Mesendoderm (in vitro differentiated cells): ENCODE measurements at regions not wholly inside any gene's neighbourhood (a gene's known extent, or its start where the extent isn't known, plus 50 kb on each side); places are given as distances from the start of the nearest gene placed in this dataset.

Source experiments
- DNase-seq: peaks from one replicate; pipeline ENCODE4 v3.0.0; 2013
- H2AK5ac ChIP-seq: 2 replicates; pipeline ENCODE4 v1.6.1; 2013; ENCODE audit warnings: low read length, inconsistent platforms
- H2BK120ac ChIP-seq: 2 replicates; pipeline ENCODE4 v1.6.1; 2013; ENCODE audit warnings: low read depth, mild to moderate bottlenecking, low read length, moderate library complexity, mixed read lengths
- H2BK15ac ChIP-seq: replicated peaks from 2 replicates; pipeline ENCODE4 v1.6.1; 2013; ENCODE audit warnings: low read depth, mild to moderate bottlenecking, moderate library complexity
- H2BK5ac ChIP-seq: 2 replicates; pipeline ENCODE4 v1.6.1; 2013; ENCODE audit warnings: low read length, inconsistent platforms
- H3K18ac ChIP-seq: 2 replicates; pipeline ENCODE4 v1.6.1; 2013; ENCODE audit warnings: mild to moderate bottlenecking, low read length, mixed read lengths
- H3K23ac ChIP-seq: one replicate; pipeline ENCODE4 v1.6.1; 2013; ENCODE audit warnings: low read length
- H3K27ac ChIP-seq: 2 replicates; pipeline ENCODE4 v1.5.1; 2013; ENCODE audit warnings: low read depth, mild to moderate bottlenecking, inconsistent platforms, low read length, moderate library complexity
- H3K27me3 ChIP-seq: 2 replicates; pipeline ENCODE4 v1.6.1; 2013; ENCODE audit warnings: low read length, control low read depth, mild to moderate bottlenecking, inconsistent platforms; ENCODE audit not compliant: insufficient read depth, poor library complexity
- H3K36me3 ChIP-seq: 2 replicates; pipeline ENCODE4 v1.6.1; 2013; ENCODE audit warnings: low read length, inconsistent platforms; ENCODE audit not compliant: control insufficient read depth, insufficient read depth
- H3K4ac ChIP-seq: one replicate; pipeline ENCODE4 v1.6.1; 2013; ENCODE audit warnings: low read depth, mild to moderate bottlenecking, low read length, moderate library complexity
- H3K4me1 ChIP-seq: 2 replicates; pipeline ENCODE4 v1.6.1; 2013; ENCODE audit warnings: low read depth, low read length, inconsistent platforms; ENCODE audit not compliant: control insufficient read depth
- H3K4me2 ChIP-seq: 2 replicates; pipeline ENCODE4 v1.6.1; 2013; ENCODE audit warnings: low read length
- H3K4me3 ChIP-seq: 2 replicates; pipeline ENCODE4 v1.5.1; 2013; ENCODE audit warnings: mild to moderate bottlenecking, low read length
- H3K56ac ChIP-seq: one replicate; pipeline ENCODE4 v1.6.1; 2013; ENCODE audit warnings: low read length
- H3K79me1 ChIP-seq: 2 replicates; pipeline ENCODE4 v1.6.1; 2013; ENCODE audit warnings: low read length, inconsistent platforms
- H3K79me2 ChIP-seq: 2 replicates; pipeline ENCODE4 v1.6.1; 2013; ENCODE audit warnings: mild to moderate bottlenecking, low read length; ENCODE audit not compliant: control insufficient read depth, insufficient read depth
- H3K9ac ChIP-seq: 2 replicates; pipeline ENCODE4 v1.6.1; 2013; ENCODE audit warnings: low read length, inconsistent platforms
- H4K5ac ChIP-seq: one replicate; pipeline ENCODE4 v1.6.1; 2013; ENCODE audit warnings: low read length
- H4K8ac ChIP-seq: one replicate; pipeline ENCODE4 v1.6.1; 2013; ENCODE audit warnings: low read depth, mild to moderate bottlenecking, control low read depth, low read length, moderate library complexity
- WGBS: extraction: QIAGEN DNeasy Blood & Tissue Kit; methylation state at CpG from one replicate; pipeline ENCODE4 v1.1.7; 2013; ENCODE audit warnings: low lambda C conversion rate, missing lambda C conversion rate; ENCODE audit not compliant: insufficient coverage; ENCODE audit errors: extremely low coverage; 5-methylcytosine and 5-hydroxymethylcytosine counted together

GRCh38 chr5:56663523-56663922 is 151.8 kb upstream of the MAP3K1 start:
- Histone ChIP-seq H3K79me1 (no peaks in the 10 kb centered on the region), H2BK15ac (no peak overlapping the region), H3K27ac (no peak overlapping the region), H3K9ac (no peak overlapping the region), H2BK5ac (no peak overlapping the region), H2AK5ac (no peak overlapping the region), H2BK120ac (no peak overlapping the region), H3K4ac (no peak overlapping the region), H3K56ac (no peak overlapping the region), H3K4me2 (no peak overlapping the region), H3K27me3 (no peaks in the 10 kb centered on the region), H3K36me3 (no peaks in the 10 kb centered on the region), H4K8ac (no peak overlapping the region), H3K23ac (no peak overlapping the region), H3K18ac (no peak overlapping the region), H3K4me3 (no peak overlapping the region), H3K79me2 (no peaks in the 10 kb centered on the region), H4K5ac (no peak overlapping the region), H3K4me1 (no peaks in the 10 kb centered on the region)
- DNase-seq, result no peak
- WGBS, result no CpG with 5 or more reads among the region's 4 CpGs

GRCh38 chr5:56662893-56663292 is 152.5 kb upstream of the MAP3K1 start:
- no peak overlapping the region for H3K23ac ChIP-seq
- no peaks in the 10 kb centered on the region for H3K36me3 ChIP-seq
- H3K27ac ChIP-seq, result no peak overlapping the region
- no peak overlapping the region for H3K56ac ChIP-seq
- no peaks in the 10 kb centered on the region for H3K79me2 ChIP-seq
- DNase-seq, result no peak
- H3K27me3 ChIP-seq, result no peaks in the 10 kb centered on the region
- H3K9ac ChIP-seq, result no peak overlapping the region
- no peak overlapping the region for H3K4me2 ChIP-seq
- H4K8ac ChIP-seq, result no peak overlapping the region
- H4K5ac ChIP-seq, result no peak overlapping the region
- no peak overlapping the region for H2AK5ac ChIP-seq
- no peak overlapping the region for H3K4ac ChIP-seq
- WGBS, result no CpG with 5 or more reads among the region's 3 CpGs
- no peak overlapping the region for H2BK5ac ChIP-seq
- H2BK120ac ChIP-seq, result no peak overlapping the region
- no peaks in the 10 kb centered on the region for H3K79me1 ChIP-seq
- H3K18ac ChIP-seq, result no peak overlapping the region
- no peaks in the 10 kb centered on the region for H3K4me1 ChIP-seq
- H2BK15ac ChIP-seq, result no peak overlapping the region
- H3K4me3 ChIP-seq, result no peak overlapping the region

GRCh38 chr5:56659971-56660370 is 155.4 kb upstream of the MAP3K1 start:
- no peaks in the 10 kb centered on the region for H3K36me3 ChIP-seq
- WGBS, result no CpG with 5 or more reads among the region's 7 CpGs
- H3K56ac ChIP-seq, result no peak overlapping the region
- DNase-seq, result no peak
- no peak overlapping the region for H3K4me2 ChIP-seq
- no peak overlapping the region for H3K18ac ChIP-seq
- H2AK5ac ChIP-seq, result no peak overlapping the region
- no peak overlapping the region for H4K8ac ChIP-seq
- no peak overlapping the region for H3K23ac ChIP-seq
- H3K27ac ChIP-seq, result no peak overlapping the region
- no peak overlapping the region for H3K9ac ChIP-seq
- no peak overlapping the region for H2BK120ac ChIP-seq
- H3K4me1 ChIP-seq, result no peaks in the 10 kb centered on the region
- peak overlapping the region; percentile 10 for H2BK15ac ChIP-seq
- H2BK5ac ChIP-seq, result no peak overlapping the region
- no peaks in the 10 kb centered on the region for H3K27me3 ChIP-seq
- no peaks in the 10 kb centered on the region for H3K79me2 ChIP-seq
- H4K5ac ChIP-seq, result no peak overlapping the region
- no peaks in the 10 kb centered on the region for H3K79me1 ChIP-seq
- H3K4ac ChIP-seq, result no peak overlapping the region
- H3K4me3 ChIP-seq, result no peak overlapping the region

- Histone ChIP-seq H3K4me3 (no peak overlapping the region), H4K5ac (no peak overlapping the region), H2BK120ac (no peak overlapping the region), H3K23ac (no peak overlapping the region), H3K9ac (no peak overlapping the region), H4K8ac (no peak overlapping the region), H2AK5ac (no peak overlapping the region), H3K36me3 (no peaks in the 10 kb centered on the region), H3K4ac (no peak overlapping the region), H3K18ac (no peak overlapping the region), H3K4me1 (no peaks in the 10 kb centered on the region), H3K27me3 (no peaks in the 10 kb centered on the region), H3K4me2 (no peak overlapping the region), H3K27ac (no peak overlapping the region), H2BK15ac (no peak overlapping the region), H3K79me1 (no peaks in the 10 kb centered on the region), H3K79me2 (no peaks in the 10 kb centered on the region), H2BK5ac (no peak overlapping the region), H3K56ac (no peak overlapping the region)
- WGBS, result no CpG with 5 or more reads among the region's 1 CpG
- DNase-seq, result no peak
Measured at GRCh38 chr5:56658972-56659371, 156.4 kb upstream of the MAP3K1 start.

GRCh38 chr5:56656846-56657726 is 158.3 kb upstream of the MAP3K1 start:
- Histone ChIP-seq H2BK120ac (no peak overlapping the region), H2BK15ac (no peak overlapping the region), H3K27me3 (no peaks in the 10 kb centered on the region), H3K27ac (no peak overlapping the region), H3K4me2 (no peak overlapping the region), H2BK5ac (no peak overlapping the region), H3K36me3 (no peaks in the 10 kb centered on the region), H3K18ac (no peak overlapping the region), H3K79me1 (no peaks in the 10 kb centered on the region), H3K4ac (no peak overlapping the region), H2AK5ac (no peak overlapping the region), H3K56ac (no peak overlapping the region), H3K4me1 (no peaks in the 10 kb centered on the region), H3K79me2 (no peaks in the 10 kb centered on the region), H3K4me3 (no peak overlapping the region), H3K23ac (no peak overlapping the region), H4K8ac (no peak overlapping the region), H3K9ac (no peak overlapping the region), H4K5ac (no peak overlapping the region)
- WGBS, result no CpG with 5 or more reads among the region's 2 CpGs
- DNase-seq, result no peak

GRCh38 chr5:56651893-56652292 is 163.5 kb upstream of the MAP3K1 start:
- H3K36me3 ChIP-seq, result no peaks in the 10 kb centered on the region
- H3K27me3 ChIP-seq, result no peaks in the 10 kb centered on the region
- no peak overlapping the region for H3K23ac ChIP-seq
- H2BK15ac ChIP-seq, result no peak overlapping the region
- H3K4me3 ChIP-seq, result no peak overlapping the region
- no peaks in the 10 kb centered on the region for H3K79me2 ChIP-seq
- H3K79me1 ChIP-seq, result no peaks in the 10 kb centered on the region
- H3K4me2 ChIP-seq, result no peak overlapping the region
- no peak overlapping the region for H4K8ac ChIP-seq
- no peak overlapping the region for H3K9ac ChIP-seq
- DNase-seq, result no peak
- H3K56ac ChIP-seq, result no peak overlapping the region
- no peak overlapping the region for H3K27ac ChIP-seq
- H2AK5ac ChIP-seq, result no peak overlapping the region
- no peak overlapping the region for H2BK5ac ChIP-seq
- H3K4me1 ChIP-seq, result no peaks in the 10 kb centered on the region
- H3K18ac ChIP-seq, result no peak overlapping the region
- no peak overlapping the region for H4K5ac ChIP-seq
- H3K4ac ChIP-seq, result no peak overlapping the region
- no peak overlapping the region for H2BK120ac ChIP-seq
